ENCODE measurements at regions not wholly inside any gene's neighbourhood (a gene's known extent, or its start where the extent isn't known, plus 50 kb on each side); places are given as distances from the start of the nearest gene placed in this dataset.

DNA sequence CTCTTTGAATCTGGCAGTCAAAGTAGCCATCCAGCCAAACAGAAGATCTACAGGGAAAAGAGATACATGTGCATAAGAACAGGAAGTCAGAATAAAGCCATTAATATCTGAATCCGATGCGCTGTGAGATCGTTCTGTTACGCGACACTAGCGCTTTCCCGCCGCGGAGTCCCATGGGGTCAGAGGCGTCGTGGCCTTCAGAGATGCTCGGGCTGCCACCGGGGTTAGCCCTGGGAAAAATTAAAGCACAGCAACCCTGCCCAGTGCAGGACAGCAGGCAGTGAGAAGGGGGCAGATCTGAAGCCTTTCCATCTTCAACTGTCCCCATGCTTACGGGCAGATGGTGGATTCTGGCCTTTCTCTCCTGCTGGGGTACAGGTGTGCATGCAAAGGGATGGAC is 225.6 kb upstream of the MGMT start:
- H3F3A ChIP-seq (ENCODE audit: control insufficient read depth, insufficient read depth): no peaks in the 10 kb centered on the region
- H3K27me3 ChIP-seq (ENCODE audit: control insufficient read depth, low read length): no peaks in the 10 kb centered on the region
- H3K36me3 ChIP-seq (ENCODE audit: control insufficient read depth, low read length): no peaks in the 10 kb centered on the region
- TF ChIP-seq, protein P1, sequence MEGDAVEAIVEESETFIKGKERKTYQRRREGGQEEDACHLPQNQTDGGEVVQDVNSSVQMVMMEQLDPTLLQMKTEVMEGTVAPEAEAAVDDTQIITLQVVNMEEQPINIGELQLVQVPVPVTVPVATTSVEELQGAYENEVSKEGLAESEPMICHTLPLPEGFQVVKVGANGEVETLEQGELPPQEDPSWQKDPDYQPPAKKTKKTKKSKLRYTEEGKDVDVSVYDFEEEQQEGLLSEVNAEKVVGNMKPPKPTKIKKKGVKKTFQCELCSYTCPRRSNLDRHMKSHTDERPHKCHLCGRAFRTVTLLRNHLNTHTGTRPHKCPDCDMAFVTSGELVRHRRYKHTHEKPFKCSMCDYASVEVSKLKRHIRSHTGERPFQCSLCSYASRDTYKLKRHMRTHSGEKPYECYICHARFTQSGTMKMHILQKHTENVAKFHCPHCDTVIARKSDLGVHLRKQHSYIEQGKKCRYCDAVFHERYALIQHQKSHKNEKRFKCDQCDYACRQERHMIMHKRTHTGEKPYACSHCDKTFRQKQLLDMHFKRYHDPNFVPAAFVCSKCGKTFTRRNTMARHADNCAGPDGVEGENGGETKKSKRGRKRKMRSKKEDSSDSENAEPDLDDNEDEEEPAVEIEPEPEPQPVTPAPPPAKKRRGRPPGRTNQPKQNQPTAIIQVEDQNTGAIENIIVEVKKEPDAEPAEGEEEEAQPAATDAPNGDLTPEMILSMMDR (IDR thresholded peaks at IDR 0.05; ENCODE audit: low read depth, low read length, poor library complexity, severe bottlenecking): no peak
- TF ChIP-seq EZH2phosphoT487 (IDR thresholded peaks at IDR 0.05; ENCODE audit: borderline replicate concordance, low read length): no peak
- no peaks in the 10 kb centered on the region for H3K9me2 ChIP-seq (replicated peaks; ENCODE audit: control insufficient read depth, low read length)
- no peaks in the 10 kb centered on the region for H3K9me3 ChIP-seq (ENCODE audit: control insufficient read depth, insufficient read depth, low read length)
- no peak overlapping the region for H3K4me3 ChIP-seq (ENCODE audit: low read length)
- H3K4me1 ChIP-seq (ENCODE audit: control insufficient read depth, low read length): no peaks in the 10 kb centered on the region
- no peak overlapping the region for H3K4me2 ChIP-seq (ENCODE audit: low read length)
- no peaks in the 10 kb centered on the region for H4K20me1 ChIP-seq (ENCODE audit: control insufficient read depth, insufficient read depth, low read depth, low read length)
- H3K27ac ChIP-seq (ENCODE audit: low read depth, low read length): no peak overlapping the region
- no peaks in the 10 kb centered on the region for H3K79me2 ChIP-seq (ENCODE audit: control insufficient read depth, low read length)

DNA sequence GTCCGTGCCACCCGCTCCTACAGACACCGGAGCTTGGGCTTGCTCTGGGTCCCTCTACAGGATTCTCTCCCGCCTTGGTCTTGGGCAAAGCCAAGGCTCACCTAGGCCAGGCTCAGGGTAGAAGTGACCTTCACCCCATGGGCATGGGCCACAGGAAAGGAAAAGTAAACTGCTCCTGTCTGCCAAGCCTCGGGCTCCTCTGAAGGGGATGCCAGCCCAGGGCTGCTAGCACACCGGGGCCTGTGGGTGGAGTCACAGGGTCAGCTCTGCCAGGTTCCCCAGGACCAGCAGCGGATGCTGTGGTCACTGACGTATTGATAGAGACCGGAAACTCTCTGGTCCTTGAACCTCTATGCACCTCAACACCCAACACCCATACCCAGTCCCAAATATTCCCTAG is 222.7 kb upstream of the MGMT start:
- Histone ChIP-seq H3K9me3 (ENCODE audit: control insufficient read depth, insufficient read depth, low read length) (no peaks in the 10 kb centered on the region), H3K79me2 (ENCODE audit: control insufficient read depth, low read length) (no peaks in the 10 kb centered on the region), H3K27ac (ENCODE audit: low read depth, low read length) (no peak overlapping the region), H4K20me1 (ENCODE audit: control insufficient read depth, insufficient read depth, low read depth, low read length) (no peaks in the 10 kb centered on the region), H3K9me2 (replicated peaks; ENCODE audit: control insufficient read depth, low read length) (no peaks in the 10 kb centered on the region), H3K4me3 (ENCODE audit: low read length) (no peak overlapping the region), H3K4me2 (ENCODE audit: low read length) (no peak overlapping the region), H3F3A (ENCODE audit: control insufficient read depth, insufficient read depth) (no peaks in the 10 kb centered on the region), H3K27me3 (ENCODE audit: control insufficient read depth, low read length) (no peaks in the 10 kb centered on the region), H3K4me1 (ENCODE audit: control insufficient read depth, low read length) (no peaks in the 10 kb centered on the region), H3K36me3 (ENCODE audit: control insufficient read depth, low read length) (no peaks in the 10 kb centered on the region)
- TF ChIP-seq EZH2phosphoT487 (IDR thresholded peaks at IDR 0.05; ENCODE audit: borderline replicate concordance, low read length): no peak
- TF ChIP-seq, protein P1 (IDR thresholded peaks at IDR 0.05; ENCODE audit: low read depth, low read length, poor library complexity, severe bottlenecking): no peak

DNA sequence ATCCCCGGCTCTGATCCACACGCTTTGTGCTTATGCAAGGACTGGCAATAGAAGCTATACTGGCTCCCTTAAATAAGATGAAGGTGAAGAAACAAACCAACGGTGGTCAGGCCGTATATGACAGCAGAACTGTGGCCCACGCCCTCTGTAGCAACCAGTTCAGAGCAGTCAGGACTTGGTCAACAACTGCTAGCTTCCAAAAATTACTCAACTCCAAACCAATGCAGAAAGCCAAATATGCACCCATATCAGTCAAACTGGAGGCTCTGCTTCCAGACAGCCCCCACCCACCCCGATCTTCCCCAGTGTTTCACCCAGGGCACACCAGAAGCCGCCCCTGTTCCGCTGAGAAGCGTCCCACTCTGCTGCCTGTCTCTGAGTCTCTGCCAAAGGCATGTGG is 222.3 kb upstream of the MGMT start:
- Histone ChIP-seq H4K20me1 (ENCODE audit: control insufficient read depth, insufficient read depth, low read depth, low read length) (no peaks in the 10 kb centered on the region), H3K4me1 (ENCODE audit: control insufficient read depth, low read length) (no peaks in the 10 kb centered on the region), H3K4me3 (ENCODE audit: low read length) (no peak overlapping the region), H3K27ac (ENCODE audit: low read depth, low read length) (no peak overlapping the region), H3K4me2 (ENCODE audit: low read length) (no peak overlapping the region), H3K36me3 (ENCODE audit: control insufficient read depth, low read length) (no peaks in the 10 kb centered on the region), H3K27me3 (ENCODE audit: control insufficient read depth, low read length) (no peaks in the 10 kb centered on the region), H3K9me2 (replicated peaks; ENCODE audit: control insufficient read depth, low read length) (no peaks in the 10 kb centered on the region), H3F3A (ENCODE audit: control insufficient read depth, insufficient read depth) (no peaks in the 10 kb centered on the region), H3K79me2 (ENCODE audit: control insufficient read depth, low read length) (no peaks in the 10 kb centered on the region), H3K9me3 (ENCODE audit: control insufficient read depth, insufficient read depth, low read length) (no peaks in the 10 kb centered on the region)
- TF ChIP-seq, protein P1 (IDR thresholded peaks at IDR 0.05; ENCODE audit: low read depth, low read length, poor library complexity, severe bottlenecking): no peak
- TF ChIP-seq EZH2phosphoT487 (IDR thresholded peaks at IDR 0.05; ENCODE audit: borderline replicate concordance, low read length): no peak

Measured in DOHH2 (cell line).